ENCODE measurements at regions not wholly inside any gene's neighbourhood (a gene's known extent, or its start where the extent isn't known, plus 50 kb on each side); places are given as distances from the start of the nearest gene placed in this dataset.

GRCh38 chr12:115422845-115423545 lies 739.0 kb upstream of the TBX3 start:
- TF ChIP-seq SUZ12 (IDR thresholded peaks at IDR 0.05; ENCODE audit: extremely low read depth, insufficient read depth, insufficient read length), result no peak
- TF ChIP-seq YY1 (IDR thresholded peaks at IDR 0.05; ENCODE audit: insufficient read depth, insufficient read length), result no peak

All from NT2/D1 (cell line).